Stimulated activated naive B cell treated with anti-CD40 and anti-IgM and Interleukin-4, amounts not matched to agents 10 μg/mL and 1 μg/mL and 100 μg/mL, for 72 hours (primary cell): ENCODE measurements at regions not wholly inside any gene's neighbourhood (a gene's known extent, or its start where the extent isn't known, plus 50 kb on each side); places are given as distances from the start of the nearest gene placed in this dataset.

Source experiments
- ATAC-seq, 2 donors: fragments of 150-1000 bp; cut with Tn5 transposase; replicated peaks; 2 replicates each; pipeline ENCODE4 v1.10.0; 2021; ENCODE audit warnings: moderate library complexity in 1 of 2
- DNase-seq: peaks from one replicate; pipeline ENCODE4 v3.0.0; 2021
- H3K27ac Mint-ChIP-seq: one replicate; pipeline ENCODE4 v1.8.0; 2022; ENCODE audit warnings: mild to moderate bottlenecking, mixed read lengths
- H3K27me3 Mint-ChIP-seq, 2 donors: one replicate each; pipeline ENCODE4 v1.8.0; 2022; ENCODE audit warnings: mixed read lengths in 2 of 2
- H3K36me3 Mint-ChIP-seq, 2 donors: one replicate each; pipeline ENCODE4 v1.8.0; 2022; ENCODE audit warnings: mixed read lengths in 2 of 2, mild to moderate bottlenecking in 1 of 2
- H3K4me1 Mint-ChIP-seq, 2 donors: one replicate each; pipeline ENCODE4 v1.8.0; 2022; ENCODE audit warnings: mixed read lengths in 2 of 2, mild to moderate bottlenecking in 1 of 2
- H3K4me3 Mint-ChIP-seq, 2 donors: one replicate each; pipeline ENCODE4 v1.8.0; 2022; ENCODE audit warnings: mild to moderate bottlenecking in 2 of 2, mixed read lengths in 2 of 2, moderate library complexity in 1 of 2
- H3K9me3 Mint-ChIP-seq, 2 donors: one replicate each; pipeline ENCODE4 v1.8.0; 2022; ENCODE audit warnings: mixed read lengths in 2 of 2, mild to moderate bottlenecking in 1 of 2

DNA sequence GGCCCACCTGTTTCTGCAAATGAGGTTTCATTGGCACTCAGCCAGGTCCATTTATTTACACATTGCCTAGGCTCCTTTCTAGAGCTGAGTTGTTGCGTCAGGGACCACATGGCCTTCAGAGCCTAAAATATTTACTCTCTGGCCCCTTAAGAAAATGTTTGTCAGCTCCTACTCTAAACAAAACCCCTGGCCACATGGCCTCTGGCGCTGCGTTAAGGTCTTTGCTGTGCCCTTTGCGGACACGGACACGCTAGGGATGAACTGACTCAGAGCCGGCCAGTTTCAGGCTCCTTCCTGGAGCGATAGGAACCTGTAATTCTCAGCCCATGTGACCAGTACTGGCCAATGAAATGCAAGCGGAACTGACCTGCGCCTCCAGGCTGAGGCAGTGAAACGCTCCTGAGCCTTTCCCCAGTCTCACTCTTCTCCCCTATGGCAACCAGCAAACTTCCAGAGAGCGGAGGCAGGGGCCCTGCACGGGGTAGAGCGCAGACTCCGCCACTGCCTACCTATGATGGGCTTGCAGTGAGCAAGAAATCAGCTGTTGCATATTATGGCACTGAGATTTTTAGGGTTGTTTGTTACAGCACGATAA, 160.3 kb downstream of the ETS2 start:
- H3K27ac Mint-ChIP-seq = no peak overlapping the region
- DNase-seq (no peak), ATAC-seq (no peak)
- H3K4me3 Mint-ChIP-seq = no peak overlapping the region
- peaks cover 0 to 4% of the 10 kb centered on the region in 2 donors for H3K36me3 Mint-ChIP-seq
- peaks cover 0 to 5% of the 10 kb centered on the region in 2 donors for H3K27me3 Mint-ChIP-seq
- H3K9me3 Mint-ChIP-seq = peaks cover 7 to 9% of the 10 kb centered on the region in 2 donors
- no peaks in the 10 kb centered on the region for H3K4me1 Mint-ChIP-seq

DNA sequence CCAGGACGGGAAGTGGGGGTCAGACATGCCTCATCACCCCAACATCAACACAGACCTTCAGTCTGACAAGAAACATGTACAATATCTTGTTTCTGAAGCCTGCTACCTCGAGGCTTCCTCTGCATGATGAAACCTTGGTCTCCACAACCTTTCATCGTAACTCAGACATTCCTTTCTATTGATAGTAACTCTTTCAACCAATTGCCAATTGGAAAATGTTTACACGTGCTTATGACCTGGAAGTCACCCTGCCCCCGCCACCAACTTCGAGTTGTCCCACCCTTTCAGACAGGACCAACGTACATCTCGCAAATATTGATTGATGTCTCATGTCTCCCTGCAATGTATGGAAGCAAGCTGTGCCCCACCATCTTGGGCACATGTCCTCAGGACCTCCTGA, 159.5 kb downstream of the ETS2 start:
- DNase-seq = no peak
- Mint-ChIP-seq H3K36me3 (peaks cover 0 to 4% of the 10 kb centered on the region in 2 donors), H3K4me1 (no peaks in the 10 kb centered on the region), H3K27ac (no peak overlapping the region), H3K9me3 (peaks cover 7 to 9% of the 10 kb centered on the region in 2 donors), H3K4me3 (no peak overlapping the region), H3K27me3 (peaks cover 0 to 5% of the 10 kb centered on the region in 2 donors)
- no peak for ATAC-seq

DNA sequence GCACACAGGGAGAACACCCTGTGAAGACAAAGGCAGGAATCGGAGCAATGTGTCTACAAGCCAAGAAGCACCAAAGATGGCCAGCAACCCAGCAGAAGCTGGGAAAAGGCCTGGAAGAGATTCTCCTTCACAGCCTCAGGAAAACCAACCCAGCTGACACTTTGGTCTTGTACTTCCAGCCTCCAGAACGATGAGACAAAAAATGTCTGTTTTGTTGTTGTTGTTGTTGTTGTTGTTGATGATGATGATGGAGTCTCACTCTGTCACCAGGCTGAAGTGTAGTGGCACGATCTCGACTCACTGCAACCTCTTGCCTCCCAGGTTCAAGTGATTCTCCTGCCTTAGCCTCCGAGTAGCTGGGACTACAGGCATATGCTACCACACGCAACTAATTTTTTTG, 157.3 kb downstream of the ETS2 start:
- H3K4me1 Mint-ChIP-seq = peaks cover 4 to 16% of the 10 kb centered on the region in 2 donors
- ATAC-seq (no peak), DNase-seq (no peak)
- H3K4me3 Mint-ChIP-seq = no peak overlapping the region
- H3K9me3 Mint-ChIP-seq = peaks cover 7 to 9% of the 10 kb centered on the region in 2 donors
- H3K27me3 Mint-ChIP-seq = peaks cover 1 to 4% of the 10 kb centered on the region in 2 donors
- H3K36me3 Mint-ChIP-seq = peaks cover 0 to 4% of the 10 kb centered on the region in 2 donors
- no peak overlapping the region for H3K27ac Mint-ChIP-seq

DNA sequence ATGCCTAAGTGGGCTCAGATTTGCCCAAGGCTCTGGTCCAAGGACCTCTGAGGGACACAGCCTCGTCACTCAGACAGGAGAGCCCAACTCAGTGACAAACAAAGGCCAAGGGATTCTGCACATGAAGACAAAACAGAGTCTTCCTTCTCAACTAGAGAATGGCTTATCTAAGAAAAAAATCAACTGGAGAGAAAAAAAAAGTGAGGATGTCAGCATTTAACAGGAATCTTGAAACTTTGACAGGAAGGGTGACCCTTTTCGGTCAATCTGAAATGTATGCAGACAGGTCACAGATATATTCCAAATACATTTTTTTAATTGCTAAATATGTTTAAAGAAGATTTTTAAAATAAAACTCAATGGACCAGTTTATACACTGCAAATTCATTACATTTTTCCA, 154.5 kb downstream of the ETS2 start:
- Mint-ChIP-seq H3K36me3 (peaks cover 0 to 4% of the 10 kb centered on the region in 2 donors), H3K9me3 (peaks cover 7 to 9% of the 10 kb centered on the region in 2 donors), H3K27me3 (peaks cover 6 to 9% of the 10 kb centered on the region in 2 donors), H3K27ac (no peak overlapping the region), H3K4me1 (peaks cover 12 to 33% of the 10 kb centered on the region in 2 donors), H3K4me3 (no peak overlapping the region)
- ATAC-seq (no peak), DNase-seq (no peak)

DNA sequence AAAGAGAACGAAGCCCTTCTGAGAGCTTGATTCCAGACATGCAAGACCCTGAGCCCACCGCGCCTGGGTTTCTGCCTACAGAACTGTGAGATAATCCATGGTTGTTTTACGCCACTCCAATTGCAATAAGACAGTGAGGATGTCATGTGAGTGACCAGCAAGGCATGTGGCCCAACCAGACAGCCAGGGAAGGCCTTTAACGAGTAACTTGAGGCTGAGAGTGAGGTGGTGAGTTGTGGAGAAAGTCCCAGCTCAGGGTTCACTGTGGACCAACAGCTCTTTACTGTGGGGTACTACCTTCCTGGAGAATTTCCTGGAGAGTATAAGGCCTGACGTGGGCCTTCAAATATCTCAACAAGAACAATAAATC, 153.9 kb downstream of the ETS2 start:
- Mint-ChIP-seq H3K9me3 (peaks cover 7 to 9% of the 10 kb centered on the region in 2 donors), H3K27ac (no peak overlapping the region), H3K4me1 (peaks cover 12 to 33% of the 10 kb centered on the region in 2 donors), H3K36me3 (peaks cover 0 to 4% of the 10 kb centered on the region in 2 donors), H3K4me3 (no peak overlapping the region), H3K27me3 (peaks cover 6 to 9% of the 10 kb centered on the region in 2 donors)
- no peak for ATAC-seq
- no peak for DNase-seq

DNA sequence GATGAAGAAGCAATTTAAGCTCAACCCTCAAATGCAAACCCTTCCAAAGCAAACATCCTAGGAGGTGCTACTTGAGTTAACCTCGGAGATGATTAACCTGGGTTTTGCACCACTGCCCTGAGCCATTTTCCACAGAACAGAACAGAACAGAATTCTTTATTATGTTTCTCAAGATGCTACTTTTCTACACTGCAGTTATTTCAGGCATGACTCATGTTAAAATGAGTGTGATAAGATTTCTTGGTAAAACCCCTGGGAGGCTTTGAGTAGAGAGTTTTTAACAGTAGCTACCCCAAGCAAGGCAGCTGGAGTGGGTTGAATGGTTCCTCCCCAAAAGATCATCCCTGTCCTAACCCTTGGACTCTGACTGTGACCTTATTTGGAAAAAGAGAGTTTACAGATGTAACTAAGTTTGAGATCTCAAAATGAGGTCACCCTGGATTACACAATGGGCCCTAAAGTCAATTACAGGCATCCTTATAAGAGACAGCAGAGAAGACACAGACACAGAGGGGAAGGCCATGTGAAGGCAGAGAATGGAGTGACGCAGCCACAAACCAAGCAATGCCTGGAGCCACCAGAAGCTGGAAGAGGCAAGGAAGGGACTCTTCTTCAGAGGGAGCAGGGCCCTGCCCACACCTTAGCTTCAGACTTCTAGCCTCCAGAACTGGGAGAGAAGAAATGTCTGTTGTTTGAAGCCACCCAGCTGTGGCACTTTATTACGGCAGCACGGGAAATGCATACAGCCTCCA, 153.4 kb downstream of the ETS2 start:
- H3K27ac Mint-ChIP-seq = peak overlapping the region; percentile 70
- DNase-seq (no peak), ATAC-seq (peak; percentile 60)
- H3K4me1 Mint-ChIP-seq = peaks cover 12 to 33% of the 10 kb centered on the region in 2 donors
- peaks cover 6 to 9% of the 10 kb centered on the region in 2 donors for H3K27me3 Mint-ChIP-seq
- peaks cover 0 to 4% of the 10 kb centered on the region in 2 donors for H3K36me3 Mint-ChIP-seq
- no peak overlapping the region for H3K4me3 Mint-ChIP-seq
- peaks cover 7 to 9% of the 10 kb centered on the region in 2 donors for H3K9me3 Mint-ChIP-seq

DNA sequence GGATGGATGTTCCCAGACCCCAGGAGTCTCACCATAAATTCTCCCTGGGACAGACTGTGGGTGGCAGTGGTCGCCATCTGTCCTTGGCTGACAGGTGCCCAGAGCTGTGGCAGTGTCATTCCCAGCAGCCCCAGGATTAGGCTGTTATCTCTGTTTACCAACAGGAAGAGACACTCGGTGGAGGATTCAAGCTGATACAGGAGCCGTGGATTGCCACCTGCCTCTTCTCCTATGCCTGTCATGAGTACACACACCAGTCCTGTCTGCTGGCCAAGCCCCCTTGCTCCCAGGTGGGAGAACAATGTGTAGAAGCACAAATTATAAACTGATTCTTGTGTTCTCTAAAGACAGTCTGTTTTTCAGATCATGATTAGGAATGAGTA, 152.6 kb downstream of the ETS2 start:
- Mint-ChIP-seq H3K27ac (no peak overlapping the region), H3K27me3 (peaks cover 9 to 10% of the 10 kb centered on the region in 2 donors), H3K4me3 (no peak overlapping the region), H3K36me3 (peaks cover 0 to 4% of the 10 kb centered on the region in 2 donors), H3K4me1 (peaks cover 12 to 33% of the 10 kb centered on the region in 2 donors), H3K9me3 (peaks cover 7 to 9% of the 10 kb centered on the region in 2 donors)
- DNase-seq (no peak), ATAC-seq (no peak)

DNA sequence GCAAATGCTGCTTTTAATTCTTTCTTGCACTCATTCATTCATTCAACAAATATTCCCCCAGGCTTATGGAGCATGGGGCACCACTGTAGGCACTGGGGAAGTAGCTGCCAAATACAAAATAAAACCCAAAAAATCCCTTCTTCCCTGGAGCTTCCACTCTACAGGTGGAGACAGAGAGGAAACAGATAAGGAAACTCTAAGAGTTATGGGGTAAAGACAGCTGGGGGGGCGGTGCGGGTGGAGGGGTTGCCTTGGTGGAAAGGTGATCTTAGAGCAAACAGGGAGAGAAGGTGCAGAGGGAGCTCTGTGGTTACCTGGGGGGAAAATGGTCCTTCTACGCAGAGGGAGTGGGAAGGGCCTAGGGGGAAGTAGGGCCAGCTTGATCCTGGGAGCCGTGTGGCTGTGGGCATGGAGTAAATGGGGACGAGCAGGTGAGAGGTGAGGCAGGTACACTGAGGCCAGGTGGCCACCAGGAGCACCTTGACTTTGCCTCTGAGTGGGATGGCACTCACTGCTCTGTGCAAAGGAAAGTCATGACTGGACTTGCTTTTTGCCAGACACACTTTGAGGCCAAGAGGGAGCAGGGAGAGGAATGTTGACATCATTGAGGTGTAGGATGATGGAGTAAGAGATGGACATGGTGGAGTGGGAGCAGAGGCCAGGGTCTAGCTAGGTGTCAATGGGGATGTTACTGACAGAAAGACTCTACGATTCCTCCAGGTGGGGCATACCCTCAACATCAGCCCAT, 152.0 kb downstream of the ETS2 start:
- peaks cover 7 to 9% of the 10 kb centered on the region in 2 donors for H3K9me3 Mint-ChIP-seq
- H3K4me1 Mint-ChIP-seq = peaks cover 12 to 33% of the 10 kb centered on the region in 2 donors
- no peak for ATAC-seq
- H3K4me3 Mint-ChIP-seq = no peak overlapping the region
- H3K27ac Mint-ChIP-seq = no peak overlapping the region
- no peak for DNase-seq
- H3K36me3 Mint-ChIP-seq = peaks cover 0 to 4% of the 10 kb centered on the region in 2 donors
- peaks cover 9 to 10% of the 10 kb centered on the region in 2 donors for H3K27me3 Mint-ChIP-seq

DNA sequence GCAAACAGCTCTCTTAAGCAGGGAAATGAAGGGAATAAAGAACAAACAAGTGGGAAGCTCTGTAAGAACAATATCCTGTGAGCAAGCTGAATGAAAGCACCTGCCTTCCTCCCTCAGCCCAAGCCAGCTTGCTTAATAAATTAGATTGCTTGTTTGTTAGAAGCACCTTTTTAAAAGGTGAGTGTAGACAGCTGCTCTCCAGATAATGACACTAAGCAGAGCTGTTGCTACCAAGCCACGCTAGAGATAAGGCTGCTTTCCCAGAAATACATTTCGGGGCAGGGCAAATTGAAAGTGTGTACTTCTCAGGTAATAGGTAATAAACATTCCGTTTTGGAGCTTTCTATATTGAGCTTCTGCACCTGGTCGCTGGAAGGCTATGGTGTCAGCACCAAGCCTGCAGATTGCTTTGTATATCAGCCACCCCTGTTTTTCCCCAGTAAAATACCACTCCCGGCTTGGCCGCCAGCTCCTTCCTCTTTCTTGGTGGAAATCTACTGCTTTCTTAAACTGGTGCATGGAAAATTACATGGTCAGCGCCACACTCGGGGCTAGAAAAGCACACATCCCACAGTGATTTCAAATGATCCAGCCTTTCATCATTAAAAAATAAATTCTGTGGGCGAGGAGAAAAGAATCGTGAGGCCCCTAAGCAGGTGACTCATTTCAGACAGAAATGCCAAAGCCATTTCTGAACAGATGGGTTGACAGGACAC, 151.3 kb downstream of the ETS2 start:
- ATAC-seq (peak; percentile 46 to 48), DNase-seq (no peak)
- Mint-ChIP-seq H3K9me3 (peaks cover 2 to 3% of the 10 kb centered on the region in 2 donors), H3K27ac (peak overlapping the region; percentile 56), H3K4me1 (peaks cover 12 to 33% of the 10 kb centered on the region in 2 donors), H3K4me3 (no peak overlapping the region), H3K27me3 (peaks cover 9 to 10% of the 10 kb centered on the region in 2 donors), H3K36me3 (peaks cover 0 to 4% of the 10 kb centered on the region in 2 donors)

DNA sequence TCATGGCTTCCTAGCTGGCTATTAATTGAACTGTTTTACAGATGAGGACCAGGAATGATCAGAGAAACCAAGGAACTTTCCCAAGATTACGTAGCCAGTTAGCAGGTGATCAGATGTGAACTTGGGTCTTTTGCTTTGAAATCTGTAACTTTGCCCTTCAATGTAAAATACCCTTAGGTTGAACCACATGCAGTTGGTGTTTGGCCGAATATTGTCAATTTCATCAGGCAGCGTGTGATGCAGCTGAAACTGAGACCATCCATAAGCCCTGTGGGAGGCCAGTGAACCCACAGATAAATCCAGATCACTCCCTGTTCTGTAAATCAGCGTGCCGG, 150.8 kb downstream of the ETS2 start:
- ATAC-seq (no peak), DNase-seq (no peak)
- Mint-ChIP-seq H3K4me3 (no peak overlapping the region), H3K36me3 (no peaks in the 10 kb centered on the region), H3K27ac (no peak overlapping the region), H3K27me3 (peaks cover 9 to 10% of the 10 kb centered on the region in 2 donors), H3K4me1 (peaks cover 12 to 33% of the 10 kb centered on the region in 2 donors), H3K9me3 (no peaks in the 10 kb centered on the region)

DNA sequence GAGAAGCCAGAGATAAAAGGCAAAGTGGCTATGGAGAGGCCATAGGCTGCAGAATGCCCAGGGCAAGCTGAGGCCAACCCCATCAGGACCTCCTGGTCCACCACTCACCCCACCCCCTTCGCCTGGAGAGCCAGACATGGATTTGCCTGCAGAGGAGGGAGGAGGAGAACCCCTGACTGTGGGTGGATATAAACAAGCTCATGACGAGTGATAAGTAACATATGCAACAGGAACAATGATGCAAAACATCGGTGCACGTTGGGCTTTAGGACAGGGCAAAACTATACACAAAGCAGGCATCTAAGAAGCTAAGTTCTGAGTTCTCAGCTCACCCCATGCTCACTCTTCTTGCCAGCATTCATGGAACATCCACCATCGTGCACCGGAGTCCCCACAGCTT, 150.3 kb downstream of the ETS2 start:
- ATAC-seq = no peak
- no peak overlapping the region for H3K4me3 Mint-ChIP-seq
- peaks cover 12 to 33% of the 10 kb centered on the region in 2 donors for H3K4me1 Mint-ChIP-seq
- no peak overlapping the region for H3K27ac Mint-ChIP-seq
- peaks cover 9 to 10% of the 10 kb centered on the region in 2 donors for H3K27me3 Mint-ChIP-seq
- no peaks in the 10 kb centered on the region for H3K9me3 Mint-ChIP-seq
- H3K36me3 Mint-ChIP-seq = no peaks in the 10 kb centered on the region
- DNase-seq = no peak

DNA sequence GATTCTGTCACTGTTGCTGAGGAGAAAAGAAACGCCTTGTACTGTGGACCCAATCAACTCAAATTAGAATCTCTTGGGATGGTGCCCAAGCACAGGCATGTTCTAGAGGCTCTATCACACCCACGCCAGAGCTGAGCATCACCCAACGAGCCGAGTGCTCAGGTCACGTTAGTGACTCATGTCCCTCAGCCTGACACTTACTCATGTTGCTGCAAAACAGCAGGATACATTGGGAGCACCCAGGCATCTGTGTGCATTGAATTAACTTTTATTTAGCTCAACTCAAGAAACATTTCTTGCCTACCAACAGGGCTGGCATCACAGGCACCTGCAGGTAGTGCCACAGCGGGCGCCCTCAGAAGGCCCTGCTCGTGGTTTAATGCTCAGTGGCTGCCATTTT, 149.8 kb downstream of the ETS2 start:
- H3K27me3 Mint-ChIP-seq = peaks cover 9 to 10% of the 10 kb centered on the region in 2 donors

DNA sequence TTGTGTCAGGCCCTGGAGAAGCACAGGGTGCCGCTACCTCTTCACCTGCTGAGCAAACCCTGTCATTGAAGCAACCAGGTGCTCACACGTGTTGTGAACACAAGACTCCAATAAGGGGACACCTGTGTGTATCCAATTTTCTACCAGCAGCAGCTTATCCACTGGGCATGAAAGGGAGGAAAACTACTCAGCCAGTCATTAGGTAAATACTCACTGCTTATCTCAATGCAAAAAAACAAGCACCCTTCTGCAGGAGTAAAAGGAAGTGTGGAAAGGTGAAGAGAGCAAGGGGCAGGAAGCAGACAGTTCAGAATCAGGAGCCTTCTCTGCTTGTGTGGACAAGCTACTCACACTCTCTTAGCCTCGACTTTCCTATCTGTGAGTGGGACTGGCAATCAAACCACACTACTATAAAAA, 148.9 kb downstream of the ETS2 start:
- Mint-ChIP-seq H3K27me3 (peaks cover 9 to 10% of the 10 kb centered on the region in 2 donors), H3K9me3 (peaks cover 4 to 5% of the 10 kb centered on the region in 2 donors), H3K27ac (no peak overlapping the region), H3K4me1 (peaks cover 12 to 32% of the 10 kb centered on the region in 2 donors), H3K4me3 (no peak overlapping the region), H3K36me3 (peaks cover 0 to 4% of the 10 kb centered on the region in 2 donors)
- ATAC-seq (no peak), DNase-seq (no peak)

More for the DNA sequence above, 149.8 kb downstream of the ETS2 start:
- peaks cover 0 to under 1% of the 10 kb centered on the region in 2 donors for H3K9me3 Mint-ChIP-seq
- H3K4me1 Mint-ChIP-seq = peaks cover 12 to 33% of the 10 kb centered on the region in 2 donors
- no peak overlapping the region for H3K4me3 Mint-ChIP-seq
- no peaks in the 10 kb centered on the region for H3K36me3 Mint-ChIP-seq
- ATAC-seq (no peak), DNase-seq (no peak)
- H3K27ac Mint-ChIP-seq = no peak overlapping the region

DNA sequence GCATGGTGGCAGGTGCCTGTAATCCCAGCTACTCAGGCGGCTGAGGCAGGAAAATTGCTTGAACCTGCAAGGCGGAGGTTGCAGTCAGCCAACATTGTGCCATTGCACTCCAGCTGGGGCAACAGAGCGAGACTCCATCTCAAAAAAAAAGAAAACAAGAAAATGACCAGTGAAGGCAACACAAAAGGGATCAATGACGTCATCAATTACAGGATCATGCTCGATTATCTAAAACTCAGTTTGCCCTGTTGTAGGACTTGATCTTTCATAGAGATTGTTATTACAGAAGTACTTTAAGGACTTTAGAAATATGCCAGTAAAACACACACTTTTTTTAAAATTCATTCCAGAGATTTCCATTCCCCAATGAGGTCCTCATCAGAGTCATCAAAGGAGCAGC, 147.8 kb downstream of the ETS2 start:
- Mint-ChIP-seq H3K36me3 (peaks cover 0 to 4% of the 10 kb centered on the region in 2 donors), H3K4me1 (peaks cover 9 to 21% of the 10 kb centered on the region in 2 donors), H3K27ac (no peak overlapping the region), H3K9me3 (peaks cover 4 to 5% of the 10 kb centered on the region in 2 donors), H3K27me3 (peaks cover 9 to 10% of the 10 kb centered on the region in 2 donors), H3K4me3 (no peak overlapping the region)
- DNase-seq = no peak
- ATAC-seq = no peak
